DND-41 (cell line): ENCODE measurements at regions not wholly inside any gene's neighbourhood (a gene's known extent, or its start where the extent isn't known, plus 50 kb on each side); places are given as distances from the start of the nearest gene placed in this dataset.

Experiments
- ATAC-seq: fragments of 200-7000 bp; cut with Tn5 transposase; 3 replicates; pipeline ENCODE4 v1.9.1; 2021; ENCODE audit warnings: low read depth; ENCODE audit not compliant: insufficient read depth
- DNase-seq: peaks from one replicate; pipeline ENCODE4 v3.0.0-alpha.2; 2020
- H2AFZ ChIP-seq: 2 replicates; pipeline ENCODE4 v1.6.0; 2012; ENCODE audit warnings: low read depth, low read length
- H3K27ac ChIP-seq: 2 replicates; pipeline ENCODE4 v1.5.1; 2012; ENCODE audit warnings: low read length, inconsistent platforms
- H3K27me3 ChIP-seq: fragments of 200-600 bp; sonication (generic); 2 replicates; pipeline ENCODE4 v1.6.0; 2012; ENCODE audit warnings: low read length, mild to moderate bottlenecking, inconsistent platforms; ENCODE audit not compliant: insufficient read depth, poor library complexity
- H3K36me3 ChIP-seq: 2 replicates; pipeline ENCODE4 v1.5.1; 2012; ENCODE audit warnings: low read length, inconsistent platforms; ENCODE audit not compliant: insufficient read depth
- H3K4me1 ChIP-seq: 2 replicates; pipeline ENCODE4 v1.5.1; 2012; ENCODE audit warnings: mild to moderate bottlenecking, low read length; ENCODE audit not compliant: insufficient read depth
- H3K4me2 ChIP-seq: 2 replicates; pipeline ENCODE4 v1.6.0; 2012; ENCODE audit warnings: mild to moderate bottlenecking, moderate library complexity, low read length, inconsistent platforms; ENCODE audit not compliant: insufficient read depth
- H3K4me3 ChIP-seq, 2 experiments: fragments of 200-600 bp in 1 of 2; shearing (Covaris generic) in 1 of 2; 2 replicates each; pipeline ENCODE4 v1.5.1; 2012 to 2016; ENCODE audit warnings: inconsistent platforms in 2 of 2, low read length in 2 of 2, mild to moderate bottlenecking in 2 of 2, low read depth in 1 of 2, moderate library complexity in 1 of 2
- H3K79me2 ChIP-seq: 2 replicates; pipeline ENCODE4 v1.6.0; 2012; ENCODE audit warnings: low read length, inconsistent platforms; ENCODE audit not compliant: insufficient read depth
- H3K9ac ChIP-seq: 2 replicates; pipeline ENCODE4 v1.6.0; 2012; ENCODE audit warnings: low read depth, mild to moderate bottlenecking, inconsistent platforms, low read length, moderate library complexity
- H3K9me3 ChIP-seq: 2 replicates; pipeline ENCODE4 v1.5.1; 2012; ENCODE audit warnings: low read length, moderate library complexity, mild to moderate bottlenecking, inconsistent platforms; ENCODE audit not compliant: insufficient read depth, severe bottlenecking
- H4K20me1 ChIP-seq: 2 replicates; pipeline ENCODE4 v1.6.0; 2012; ENCODE audit warnings: low read length; ENCODE audit not compliant: insufficient read depth
- EZH2 ChIP-seq: IDR thresholded peaks from 3 replicates; pipeline ENCODE4 v1.6.1; 2012; ENCODE audit warnings: borderline replicate concordance, low read depth, mild to moderate bottlenecking, moderate library complexity, low read length, inconsistent platforms; ENCODE audit not compliant: severe bottlenecking
- TF ChIP-seq, protein P1 (sequence below): IDR thresholded peaks from 2 replicates; pipeline ENCODE4 v1.5.1; 2012; ENCODE audit warnings: borderline replicate concordance, low read length, moderate library complexity, mild to moderate bottlenecking; ENCODE audit not compliant: poor library complexity, severe bottlenecking; ENCODE audit errors: extremely low read depth

DNA sequence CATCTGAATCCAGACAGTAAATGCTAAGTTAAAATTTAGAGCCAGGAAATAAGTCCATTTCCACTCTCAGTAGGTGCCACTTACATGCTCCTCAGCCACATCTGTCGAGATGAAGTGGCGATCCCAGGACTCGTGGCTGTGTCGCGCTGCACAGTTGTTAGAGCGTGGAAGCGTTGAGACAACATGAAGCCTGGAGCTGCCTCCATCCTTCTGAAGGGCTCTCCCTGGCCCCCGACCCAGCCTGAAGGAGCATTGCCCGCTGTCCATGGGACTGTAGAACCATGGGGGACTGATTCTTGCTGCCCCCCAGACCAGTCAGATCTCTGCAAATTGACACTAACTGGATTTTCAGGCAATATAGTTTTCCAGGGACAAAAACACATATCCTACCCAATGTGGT lies 58.9 kb downstream of the IRX1 start:
- H3K9ac ChIP-seq = no peak overlapping the region
- no peak overlapping the region for H3K4me3 ChIP-seq
- no peaks in the 10 kb centered on the region for H3K36me3 ChIP-seq
- no peak overlapping the region for H3K4me2 ChIP-seq
- H2AFZ ChIP-seq = no peak overlapping the region
- no peaks in the 10 kb centered on the region for H3K4me1 ChIP-seq
- TF ChIP-seq EZH2 = no peak
- TF ChIP-seq, protein P1, sequence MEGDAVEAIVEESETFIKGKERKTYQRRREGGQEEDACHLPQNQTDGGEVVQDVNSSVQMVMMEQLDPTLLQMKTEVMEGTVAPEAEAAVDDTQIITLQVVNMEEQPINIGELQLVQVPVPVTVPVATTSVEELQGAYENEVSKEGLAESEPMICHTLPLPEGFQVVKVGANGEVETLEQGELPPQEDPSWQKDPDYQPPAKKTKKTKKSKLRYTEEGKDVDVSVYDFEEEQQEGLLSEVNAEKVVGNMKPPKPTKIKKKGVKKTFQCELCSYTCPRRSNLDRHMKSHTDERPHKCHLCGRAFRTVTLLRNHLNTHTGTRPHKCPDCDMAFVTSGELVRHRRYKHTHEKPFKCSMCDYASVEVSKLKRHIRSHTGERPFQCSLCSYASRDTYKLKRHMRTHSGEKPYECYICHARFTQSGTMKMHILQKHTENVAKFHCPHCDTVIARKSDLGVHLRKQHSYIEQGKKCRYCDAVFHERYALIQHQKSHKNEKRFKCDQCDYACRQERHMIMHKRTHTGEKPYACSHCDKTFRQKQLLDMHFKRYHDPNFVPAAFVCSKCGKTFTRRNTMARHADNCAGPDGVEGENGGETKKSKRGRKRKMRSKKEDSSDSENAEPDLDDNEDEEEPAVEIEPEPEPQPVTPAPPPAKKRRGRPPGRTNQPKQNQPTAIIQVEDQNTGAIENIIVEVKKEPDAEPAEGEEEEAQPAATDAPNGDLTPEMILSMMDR = no peak
- H3K9me3 ChIP-seq = no peaks in the 10 kb centered on the region
- H4K20me1 ChIP-seq = no peaks in the 10 kb centered on the region
- H3K27me3 ChIP-seq = no peaks in the 10 kb centered on the region
- no peaks in the 10 kb centered on the region for H3K79me2 ChIP-seq
- DNase-seq = no peak
- ATAC-seq = no peak
- no peak overlapping the region for H3K27ac ChIP-seq

GRCh38 chr5:3656803-3657202 lies 61.2 kb downstream of the IRX1 start:
- Histone ChIP-seq H3K27ac (no peak overlapping the region), H3K4me3 (no peak overlapping the region), H3K27me3 (no peaks in the 10 kb centered on the region), H3K79me2 (no peaks in the 10 kb centered on the region), H3K4me1 (peaks cover 10% of the 10 kb centered on the region), H4K20me1 (no peaks in the 10 kb centered on the region), H3K9ac (no peak overlapping the region), H3K9me3 (no peaks in the 10 kb centered on the region), H3K36me3 (no peaks in the 10 kb centered on the region), H2AFZ (no peak overlapping the region), H3K4me2 (no peak overlapping the region)
- no peak for ATAC-seq
- TF ChIP-seq EZH2 = no peak
- TF ChIP-seq, protein P1 = no peak
- DNase-seq = no peak

- H3K27me3 ChIP-seq = no peaks in the 10 kb centered on the region
- no peak overlapping the region for H3K4me2 ChIP-seq
- no peak overlapping the region for H3K9ac ChIP-seq
- H2AFZ ChIP-seq = no peak overlapping the region
- H3K4me3 ChIP-seq = no peak overlapping the region
- no peaks in the 10 kb centered on the region for H4K20me1 ChIP-seq
- no peaks in the 10 kb centered on the region for H3K9me3 ChIP-seq
- TF ChIP-seq EZH2 = no peak
- TF ChIP-seq, protein P1 = no peak
- H3K79me2 ChIP-seq = no peaks in the 10 kb centered on the region
- H3K27ac ChIP-seq = no peak overlapping the region
- no peak for DNase-seq
- ATAC-seq = no peak
- peaks cover 17% of the 10 kb centered on the region for H3K4me1 ChIP-seq
- no peaks in the 10 kb centered on the region for H3K36me3 ChIP-seq
These were observed 61.9 kb downstream of the IRX1 start for GRCh38 chr5:3657364-3658022.

GRCh38 chr5:3658929-3659328 lies 63.3 kb downstream of the IRX1 start:
- Histone ChIP-seq H3K27ac (no peak overlapping the region), H3K4me3 (no peak overlapping the region), H3K9me3 (no peaks in the 10 kb centered on the region), H3K27me3 (no peaks in the 10 kb centered on the region), H3K36me3 (no peaks in the 10 kb centered on the region), H3K4me1 (peaks cover 31% of the 10 kb centered on the region), H3K4me2 (no peak overlapping the region), H4K20me1 (no peaks in the 10 kb centered on the region), H3K9ac (no peak overlapping the region), H2AFZ (no peak overlapping the region), H3K79me2 (no peaks in the 10 kb centered on the region)
- TF ChIP-seq, protein P1 = no peak
- no peak for TF ChIP-seq EZH2
- no peak for ATAC-seq
- no peak for DNase-seq
